HEK293T (cell line): ENCODE measurements at regions not wholly inside any gene's neighbourhood (a gene's known extent, or its start where the extent isn't known, plus 50 kb on each side); places are given as distances from the start of the nearest gene placed in this dataset.

Experiments
- BHLHE40 ChIP-seq: fragments of 450-650 bp; IDR thresholded peaks from 2 replicates; pipeline ENCODE4 v1.6.1; 2016; ENCODE audit warnings: mild to moderate bottlenecking, moderate library complexity, borderline replicate concordance
- FOXA1 ChIP-seq: fragments of 450-650 bp; IDR thresholded peaks from 2 replicates; pipeline ENCODE4 v1.6.1; 2016; ENCODE audit warnings: mild to moderate bottlenecking
- NFRKB ChIP-seq: fragments of 450-650 bp; IDR thresholded peaks from 2 replicates; pipeline ENCODE4 v1.6.1; 2016; ENCODE audit warnings: mild to moderate bottlenecking, moderate library complexity

- TF ChIP-seq FOXA1 (no peak), NFRKB (no peak), BHLHE40 (no peak)
Observed at GRCh38 chr11:116695657-116696254, 77.0 kb downstream of the BUD13 start.
